Upper lobe of left lung (tissue), 4 donors: ENCODE measurements at regions not wholly inside any gene's neighbourhood (a gene's known extent, or its start where the extent isn't known, plus 50 kb on each side); places are given as distances from the start of the nearest gene placed in this dataset.

Experiments
- CTCF ChIP-seq, 6 experiments: fragments of 450-650 bp in 4 of 6; fragments of 200-600 bp in 2 of 6; sonication (generic) in 2 of 6; IDR thresholded peaks; one replicate each; pipeline ENCODE4 v1.5.1; 2016 to 2019; ENCODE audit warnings: antibody characterized with exemption in 6 of 6
- POLR2A ChIP-seq, 4 donors: fragments of 450-650 bp; IDR thresholded peaks; one replicate each; pipeline ENCODE4 v1.5.1; 2016 to 2017; ENCODE audit warnings: antibody characterized with exemption in 4 of 4, mild to moderate bottlenecking in 2 of 4
- POLR2AphosphoS5 ChIP-seq, 2 donors: sonication (generic); formaldehyde crosslinking; IDR thresholded peaks; one replicate each; pipeline ENCODE4 v1.5.1; 2017; ENCODE audit warnings: antibody characterized with exemption in 2 of 2

GRCh38 chr2:4324531-4324930, 621.2 kb downstream of the DCDC2C start:
- TF ChIP-seq POLR2A (IDR thresholded peaks at IDR 0.05) (no peak), CTCF (IDR thresholded peaks at IDR 0.05) (no peak), POLR2AphosphoS5 (IDR thresholded peaks at IDR 0.05) (no peak)
